ENCODE measurements at regions not wholly inside any gene's neighbourhood (a gene's known extent, or its start where the extent isn't known, plus 50 kb on each side); places are given as distances from the start of the nearest gene placed in this dataset.

DNA sequence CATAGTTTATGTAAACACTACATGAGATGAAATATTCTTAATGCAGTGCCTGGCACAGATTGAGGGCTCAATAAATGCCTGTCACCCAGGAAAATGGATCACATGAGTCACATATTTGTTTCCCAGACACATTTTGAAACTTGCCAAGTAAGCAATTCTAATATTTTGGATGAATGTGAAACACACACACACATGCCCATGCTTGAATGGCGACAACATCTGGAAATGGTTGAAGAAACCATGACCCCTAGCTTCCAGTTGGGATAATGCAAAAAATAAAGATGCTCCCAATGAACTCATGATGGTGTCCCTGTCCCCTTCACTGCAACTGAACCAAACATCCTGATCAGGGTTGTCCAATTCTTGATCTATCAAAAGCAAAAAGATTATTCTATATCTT is 797.3 kb downstream of the XPNPEP1 start:
- TF ChIP-seq EP300 (IDR thresholded peaks at IDR 0.05) (no peak), POLR2A (IDR thresholded peaks at IDR 0.05) (no peak)
- TF ChIP-seq, protein P1, sequence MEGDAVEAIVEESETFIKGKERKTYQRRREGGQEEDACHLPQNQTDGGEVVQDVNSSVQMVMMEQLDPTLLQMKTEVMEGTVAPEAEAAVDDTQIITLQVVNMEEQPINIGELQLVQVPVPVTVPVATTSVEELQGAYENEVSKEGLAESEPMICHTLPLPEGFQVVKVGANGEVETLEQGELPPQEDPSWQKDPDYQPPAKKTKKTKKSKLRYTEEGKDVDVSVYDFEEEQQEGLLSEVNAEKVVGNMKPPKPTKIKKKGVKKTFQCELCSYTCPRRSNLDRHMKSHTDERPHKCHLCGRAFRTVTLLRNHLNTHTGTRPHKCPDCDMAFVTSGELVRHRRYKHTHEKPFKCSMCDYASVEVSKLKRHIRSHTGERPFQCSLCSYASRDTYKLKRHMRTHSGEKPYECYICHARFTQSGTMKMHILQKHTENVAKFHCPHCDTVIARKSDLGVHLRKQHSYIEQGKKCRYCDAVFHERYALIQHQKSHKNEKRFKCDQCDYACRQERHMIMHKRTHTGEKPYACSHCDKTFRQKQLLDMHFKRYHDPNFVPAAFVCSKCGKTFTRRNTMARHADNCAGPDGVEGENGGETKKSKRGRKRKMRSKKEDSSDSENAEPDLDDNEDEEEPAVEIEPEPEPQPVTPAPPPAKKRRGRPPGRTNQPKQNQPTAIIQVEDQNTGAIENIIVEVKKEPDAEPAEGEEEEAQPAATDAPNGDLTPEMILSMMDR (IDR thresholded peaks at IDR 0.05): no peak

All from tibial nerve (tissue), 4 donors.